ENCODE measurements at regions not wholly inside any gene's neighbourhood (a gene's known extent, or its start where the extent isn't known, plus 50 kb on each side); places are given as distances from the start of the nearest gene placed in this dataset.
A peak's percentile ranks its signal among the peaks of the same experiment; 100 is the strongest.

- DNase-seq (ENCODE audit: low read depth), result no peak
- Histone ChIP-seq H3K27me3 (ENCODE audit: control insufficient read depth, insufficient read depth, low read length) (no peaks in the 10 kb centered on the region), H3K36me3 (ENCODE audit: control insufficient read depth, insufficient read depth, low read length) (no peaks in the 10 kb centered on the region), H3K4me3 (ENCODE audit: low read depth, low read length) (no peak overlapping the region)
- TF ChIP-seq, protein P1, sequence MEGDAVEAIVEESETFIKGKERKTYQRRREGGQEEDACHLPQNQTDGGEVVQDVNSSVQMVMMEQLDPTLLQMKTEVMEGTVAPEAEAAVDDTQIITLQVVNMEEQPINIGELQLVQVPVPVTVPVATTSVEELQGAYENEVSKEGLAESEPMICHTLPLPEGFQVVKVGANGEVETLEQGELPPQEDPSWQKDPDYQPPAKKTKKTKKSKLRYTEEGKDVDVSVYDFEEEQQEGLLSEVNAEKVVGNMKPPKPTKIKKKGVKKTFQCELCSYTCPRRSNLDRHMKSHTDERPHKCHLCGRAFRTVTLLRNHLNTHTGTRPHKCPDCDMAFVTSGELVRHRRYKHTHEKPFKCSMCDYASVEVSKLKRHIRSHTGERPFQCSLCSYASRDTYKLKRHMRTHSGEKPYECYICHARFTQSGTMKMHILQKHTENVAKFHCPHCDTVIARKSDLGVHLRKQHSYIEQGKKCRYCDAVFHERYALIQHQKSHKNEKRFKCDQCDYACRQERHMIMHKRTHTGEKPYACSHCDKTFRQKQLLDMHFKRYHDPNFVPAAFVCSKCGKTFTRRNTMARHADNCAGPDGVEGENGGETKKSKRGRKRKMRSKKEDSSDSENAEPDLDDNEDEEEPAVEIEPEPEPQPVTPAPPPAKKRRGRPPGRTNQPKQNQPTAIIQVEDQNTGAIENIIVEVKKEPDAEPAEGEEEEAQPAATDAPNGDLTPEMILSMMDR (IDR thresholded peaks at IDR 0.05; ENCODE audit: insufficient read depth, low read length, severe bottlenecking), result no peak
- FAIRE-seq, result no peak
Observed at GRCh38 chrX:39414290-39414854, 613.1 kb downstream of the MID1IP1 start.

DNA sequence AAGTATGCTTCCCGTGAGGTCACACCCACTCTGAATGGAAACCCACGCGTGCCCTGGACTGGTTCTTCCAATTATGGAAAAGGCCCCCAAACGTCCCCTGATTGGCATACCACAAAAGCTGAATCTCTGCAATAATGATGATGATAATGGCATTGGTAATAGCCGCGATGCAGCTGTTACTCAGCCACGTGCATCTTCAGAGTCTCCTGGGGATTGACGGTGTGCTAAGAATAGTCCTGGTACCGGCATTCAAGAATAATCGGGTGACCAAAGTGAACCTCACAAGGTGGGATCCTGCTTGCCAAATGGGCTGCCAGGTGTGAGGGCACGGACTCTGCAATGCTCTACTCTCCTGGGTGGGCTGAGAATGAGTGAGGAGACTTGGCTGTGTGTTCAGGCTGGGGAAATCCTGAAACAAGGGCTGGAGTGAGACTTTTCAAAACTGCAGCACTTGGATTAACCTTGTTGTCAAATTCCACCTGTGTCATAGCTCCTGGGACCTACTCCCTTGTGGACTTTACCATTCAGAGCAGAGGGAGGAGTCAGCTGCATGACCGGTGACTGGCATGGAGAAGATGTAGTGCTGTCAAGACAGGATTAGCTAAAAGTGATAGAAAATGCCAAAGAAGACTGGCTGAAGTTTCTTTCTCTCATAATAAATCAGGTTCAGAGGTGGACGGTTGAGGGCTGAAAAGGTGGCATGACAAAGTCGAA lies 615.4 kb downstream of the MID1IP1 start:
- Histone ChIP-seq H3K4me3 (ENCODE audit: low read depth, low read length) (no peak overlapping the region), H3K36me3 (ENCODE audit: control insufficient read depth, insufficient read depth, low read length) (no peaks in the 10 kb centered on the region), H3K27me3 (ENCODE audit: control insufficient read depth, insufficient read depth, low read length) (no peaks in the 10 kb centered on the region)
- peak; percentile 80 for FAIRE-seq
- TF ChIP-seq, protein P1 (IDR thresholded peaks at IDR 0.05; ENCODE audit: insufficient read depth, low read length, severe bottlenecking), result no peak
- DNase-seq (ENCODE audit: low read depth), result no peak

DNA sequence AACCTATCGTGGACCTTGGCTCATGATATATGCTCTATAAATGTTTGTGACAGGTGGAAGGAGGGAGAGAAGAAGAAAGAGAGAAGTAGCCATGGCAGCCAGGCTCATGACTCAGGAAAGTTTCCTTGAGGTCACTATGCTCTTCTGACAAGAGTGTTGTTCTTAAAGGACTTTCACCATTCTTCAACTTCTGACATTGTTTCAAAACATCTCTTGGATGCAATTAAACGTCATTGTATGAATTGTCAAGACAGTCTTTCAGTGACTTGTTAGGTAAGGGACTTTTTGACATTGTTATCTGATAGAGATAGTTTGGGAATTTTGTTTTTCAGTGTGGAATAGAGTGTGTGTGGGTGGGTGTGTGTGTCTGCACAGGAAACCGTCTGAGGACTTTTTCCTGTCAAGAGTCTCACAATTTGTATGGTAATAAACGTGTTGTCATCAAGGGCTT lies 617.0 kb downstream of the MID1IP1 start:
- FAIRE-seq, result no peak

DNA sequence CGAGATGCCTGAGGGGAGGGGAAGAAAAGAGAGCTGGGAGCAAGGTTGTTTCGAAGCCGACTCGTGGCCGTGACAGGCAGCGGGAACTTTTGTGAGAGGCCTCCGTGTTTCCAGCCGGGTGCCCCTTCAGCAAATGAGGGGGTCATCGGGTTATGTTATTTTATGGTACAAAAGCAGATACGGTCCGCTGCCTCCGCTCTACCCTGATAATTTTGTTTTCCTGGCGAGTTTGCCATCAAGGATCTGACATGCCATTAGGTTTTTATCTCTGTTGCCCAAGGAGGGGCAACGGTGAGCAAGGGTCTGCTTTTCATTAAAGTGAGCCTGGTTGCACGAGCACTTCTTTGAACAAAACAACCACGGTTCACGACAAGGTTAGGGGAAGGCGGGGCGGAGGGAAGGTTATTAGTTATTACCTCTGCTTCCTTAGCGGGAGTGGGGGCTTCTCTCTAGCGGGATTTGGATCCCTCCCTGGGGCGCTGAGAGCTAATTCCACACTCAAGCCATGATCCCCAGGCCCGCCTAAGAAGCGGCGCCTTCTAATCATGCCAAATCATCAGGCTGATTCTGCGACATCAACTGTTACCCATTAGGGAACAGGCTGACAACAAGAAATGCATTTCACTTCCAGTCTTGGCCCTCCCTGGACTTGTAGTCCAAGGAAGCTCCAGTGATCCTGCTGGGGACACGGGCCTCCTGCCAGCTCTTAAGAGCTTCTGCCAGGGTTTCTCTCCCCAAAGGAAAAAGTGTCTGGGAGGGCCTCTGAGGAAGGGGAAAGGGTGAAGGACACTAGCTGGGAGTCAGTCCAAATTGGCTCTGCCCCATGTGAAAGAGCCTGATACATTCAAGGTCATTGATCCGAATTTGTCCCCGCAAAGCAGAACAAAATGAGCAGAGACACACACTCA lies 617.7 kb downstream of the MID1IP1 start:
- no peak for FAIRE-seq
- TF ChIP-seq, protein P1 (IDR thresholded peaks at IDR 0.05; ENCODE audit: insufficient read depth, low read length, severe bottlenecking), result no peak
- no peak for DNase-seq (ENCODE audit: low read depth)
- Histone ChIP-seq H3K4me3 (ENCODE audit: low read depth, low read length) (no peak overlapping the region), H3K36me3 (ENCODE audit: control insufficient read depth, insufficient read depth, low read length) (no peaks in the 10 kb centered on the region), H3K27me3 (ENCODE audit: control insufficient read depth, insufficient read depth, low read length) (no peaks in the 10 kb centered on the region)

More for the DNA sequence above, 617.0 kb downstream of the MID1IP1 start:
- TF ChIP-seq, protein P1 (IDR thresholded peaks at IDR 0.05; ENCODE audit: insufficient read depth, low read length, severe bottlenecking), result no peak
- DNase-seq (ENCODE audit: low read depth), result no peak
- Histone ChIP-seq H3K27me3 (ENCODE audit: control insufficient read depth, insufficient read depth, low read length) (no peaks in the 10 kb centered on the region), H3K4me3 (ENCODE audit: low read depth, low read length) (no peak overlapping the region), H3K36me3 (ENCODE audit: control insufficient read depth, insufficient read depth, low read length) (no peaks in the 10 kb centered on the region)

DNA sequence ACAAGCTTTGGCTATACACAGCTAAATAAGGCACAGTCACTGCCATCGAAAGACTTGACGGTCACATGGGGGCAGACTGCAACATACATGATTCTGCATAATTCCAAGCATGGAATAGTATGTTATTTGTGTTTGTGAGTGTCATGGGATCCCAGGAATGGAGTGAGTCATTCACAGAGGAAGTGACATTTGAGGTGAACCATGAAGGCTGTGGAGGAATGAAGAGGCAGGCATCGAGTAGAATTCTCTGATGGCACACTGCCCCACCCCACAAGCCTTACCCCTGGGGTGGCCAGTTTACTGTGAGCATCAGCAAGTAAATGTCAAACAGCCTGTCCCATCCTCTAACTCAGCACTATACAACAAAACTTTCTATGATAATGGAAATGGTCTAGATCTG lies 619.7 kb downstream of the MID1IP1 start:
- FAIRE-seq, result no peak

More for the DNA sequence above, 619.7 kb downstream of the MID1IP1 start:
- peak; percentile 4 for DNase-seq (ENCODE audit: low read depth)
- Histone ChIP-seq H3K4me3 (ENCODE audit: low read depth, low read length) (no peak overlapping the region), H3K36me3 (ENCODE audit: control insufficient read depth, insufficient read depth, low read length) (no peaks in the 10 kb centered on the region), H3K27me3 (ENCODE audit: control insufficient read depth, insufficient read depth, low read length) (no peaks in the 10 kb centered on the region)
- TF ChIP-seq, protein P1 (IDR thresholded peaks at IDR 0.05; ENCODE audit: insufficient read depth, low read length, severe bottlenecking), result no peak
